HepG2 (cell line): ENCODE measurements at regions not wholly inside any gene's neighbourhood (a gene's known extent, or its start where the extent isn't known, plus 50 kb on each side); places are given as distances from the start of the nearest gene placed in this dataset.

Source experiments
- ATAC-seq: fragments of 200-7000 bp; cut with Tn5 transposase; 3 replicates; pipeline ENCODE4 v1.9.1; 2020; ENCODE audit warnings: mild to moderate bottlenecking, moderate library complexity
- BruUV-seq: library from RNA; stranded (reverse); fragments of 400-500 nt; replicated peaks from 2 replicates; lab custom pipeline; 2021; lab: Mats Ljungman, UMichigan
- CTCF ChIA-PET: fragments of 300-600 bp; formaldehyde crosslinking; extraction: SDS; loops from one replicate; lab custom pipeline; 2021; ENCODE audit warnings: low total read pairs, inconsistent platforms, low intra/inter-chr PET ratio; lab: Yijun Ruan, JAX
- POLR2A ChIA-PET: fragments of 350-600 bp; sonication (Branson Sonifier 250); formaldehyde crosslinking; loops from one replicate; lab custom pipeline; 2020; ENCODE audit warnings: antibody characterized with exemption, inconsistent platforms; lab: Yijun Ruan, JAX
- DNase-seq: peaks from one replicate; pipeline ENCODE4 v3.0.0-alpha.2; 2015; ENCODE audit warnings: low spot score
- FAIRE-seq: peaks from 3 replicates; lab custom pipeline; 2011; peaks lifted over from hg19 to GRCh38; lab: Jason Lieb, UNC
- H2AFZ ChIP-seq: one replicate; pipeline ENCODE4 v1.6.1; 2011; ENCODE audit warnings: low read length, inconsistent platforms
- H3K27ac ChIP-seq: fragments of 300-600 bp; 3 replicates; pipeline ENCODE4 v1.8.0; 2011; ENCODE audit warnings: mixed run types, mild to moderate bottlenecking, mixed read lengths, low read length, inconsistent platforms; ENCODE audit not compliant: insufficient read depth; ENCODE audit errors: extremely low read length
- H3K27me3 ChIP-seq, 2 experiments: fragments of 200-600 bp in 1 of 2; 2 replicates in 1 of 2; 3 replicates in 1 of 2; pipeline versions ENCODE4 v1.6.0 to v1.8.0; 2011; ENCODE audit warnings: low read length in 2 of 2, mild to moderate bottlenecking in 2 of 2, moderate library complexity in 2 of 2, inconsistent platforms in 1 of 2; ENCODE audit not compliant: insufficient read depth in 2 of 2, control insufficient read depth in 1 of 2
- H3K36me3 ChIP-seq, 2 experiments: fragments of 200-600 bp in 1 of 2; replicated peaks in 1 of 2; 2 replicates in 1 of 2; 3 replicates in 1 of 2; pipeline versions ENCODE4 v1.5.1 to v1.8.0; 2011; ENCODE audit warnings: low read length in 2 of 2, inconsistent platforms in 1 of 2; ENCODE audit not compliant: insufficient read depth in 2 of 2, control insufficient read depth in 1 of 2
- H3K4me1 ChIP-seq: 2 replicates; pipeline ENCODE4 v1.5.1; 2012; ENCODE audit warnings: low read length, inconsistent platforms; ENCODE audit not compliant: insufficient read depth
- H3K4me2 ChIP-seq: 2 replicates; pipeline ENCODE4 v1.6.0; 2011; ENCODE audit warnings: low read depth, low read length, inconsistent platforms
- H3K4me3 ChIP-seq, 3 experiments: fragments of 200-600 bp in 1 of 3; sonication (generic), shearing (Covaris generic) in 1 of 3; replicated peaks in 1 of 3; 2 replicates each; pipeline ENCODE4 v1.5.1; 2011 to 2016; ENCODE audit warnings: low read length in 3 of 3, inconsistent platforms in 2 of 3, low read depth in 2 of 3, mild to moderate bottlenecking in 2 of 3, control low read depth in 1 of 3, mixed read lengths in 1 of 3; ENCODE audit not compliant: insufficient read depth in 1 of 3
- H3K79me2 ChIP-seq: one replicate; pipeline ENCODE4 v1.6.1; 2011; ENCODE audit warnings: low read length, inconsistent platforms; ENCODE audit not compliant: insufficient read depth
- H3K9ac ChIP-seq: 2 replicates; pipeline ENCODE4 v1.6.0; 2011; ENCODE audit warnings: mild to moderate bottlenecking, low read depth, low read length, inconsistent platforms; ENCODE audit not compliant: insufficient read depth
- H3K9me3 ChIP-seq: 2 replicates; pipeline ENCODE4 v1.5.1; 2012; ENCODE audit warnings: mild to moderate bottlenecking, low read length
- H4K20me1 ChIP-seq: 2 replicates; pipeline ENCODE4 v1.6.0; 2011; ENCODE audit warnings: inconsistent platforms, mild to moderate bottlenecking, low read length, moderate library complexity; ENCODE audit not compliant: insufficient read depth
- BCL6 ChIP-seq: IDR thresholded peaks from 2 replicates; pipeline ENCODE4 v1.6.1; 2016; ENCODE audit warnings: missing genetic modification reagents, missing compliant biosample characterization
- DPF2 ChIP-seq: sonication (generic); formaldehyde crosslinking; IDR thresholded peaks from 2 replicates; pipeline ENCODE4 v1.4.0; 2020; ENCODE audit warnings: mild to moderate bottlenecking, low read depth, missing genetic modification reagents, borderline replicate concordance
- ELF3 ChIP-seq: IDR thresholded peaks from 2 replicates; pipeline ENCODE4 v1.6.1; 2016; ENCODE audit warnings: missing genetic modification reagents, missing compliant biosample characterization
- POLR2G ChIP-seq: fragments of 200-400 bp; formaldehyde crosslinking; IDR thresholded peaks from 2 replicates; pipeline ENCODE4 v1.6.1; 2018; ENCODE audit warnings: mild to moderate bottlenecking, low read depth, low read length, moderate library complexity
- RFXAP ChIP-seq: sonication (generic); formaldehyde crosslinking; IDR thresholded peaks from 2 replicates; pipeline ENCODE4 v1.4.0; 2020; ENCODE audit warnings: missing genetic modification reagents, borderline replicate concordance
- ZKSCAN8 ChIP-seq: IDR thresholded peaks from 2 replicates; pipeline ENCODE4 v1.6.1; 2016; ENCODE audit warnings: borderline replicate concordance, missing genetic modification reagents, missing compliant biosample characterization
- ZNF121 ChIP-seq: sonication (generic); formaldehyde crosslinking; IDR thresholded peaks from 2 replicates; pipeline ENCODE4 v1.5.0; 2020; ENCODE audit warnings: mild to moderate bottlenecking, missing genetic modification reagents
- ZNF24 ChIP-seq: fragments of 450-650 bp; IDR thresholded peaks from 2 replicates; pipeline ENCODE4 v1.6.1; 2017; ENCODE audit warnings: antibody characterized with exemption, mild to moderate bottlenecking
- ZNF616 ChIP-seq: sonication (generic); formaldehyde crosslinking; IDR thresholded peaks from 2 replicates; pipeline ENCODE4 v1.5.0; 2020; ENCODE audit warnings: low read depth, mild to moderate bottlenecking, missing genetic modification reagents
- ZNF652 ChIP-seq: IDR thresholded peaks from 2 replicates; pipeline ENCODE4 v1.6.1; 2016; ENCODE audit warnings: low read depth, borderline replicate concordance
- ZSCAN29 ChIP-seq: sonication (generic); formaldehyde crosslinking; conservative IDR thresholded peaks from 2 replicates; pipeline ENCODE4 v1.4.0; 2020; ENCODE audit warnings: mild to moderate bottlenecking, missing genetic modification reagents
- WGBS: methylation state at CpG from one replicate; pipeline ENCODE4 v1.1.6; 2017; ENCODE audit warnings: low lambda C conversion rate; 5-methylcytosine and 5-hydroxymethylcytosine counted together
- in situ Hi-C: cut with HindIII; loops from 2 replicates; pipeline ENCODE4 v1.10.0; 2017; ENCODE audit warnings: low pct_unique_long_range_greater_than_20kb; ENCODE audit not compliant: extremely low pct_ligation_motif_present
- intact Hi-C: fragments of 100-400 bp; cut with micrococcal nuclease; formaldehyde crosslinking; loops from one replicate; pipeline ENCODE4 v1.10.0; 2022; ENCODE audit not compliant: unreplicated experiment
- TF ChIP-seq, protein P1 (sequence below): sonication (generic); formaldehyde crosslinking; IDR thresholded peaks from 2 replicates; pipeline ENCODE4 v1.5.0; 2020; ENCODE audit warnings: mild to moderate bottlenecking, missing genetic modification reagents, moderate library complexity
- TF ChIP-seq, protein P2 (sequence below): sonication (generic); formaldehyde crosslinking; conservative IDR thresholded peaks from 2 replicates; pipeline ENCODE4 v1.4.0; 2020; ENCODE audit warnings: missing genetic modification reagents
- TF ChIP-seq, protein P3 (sequence below): IDR thresholded peaks from 2 replicates; pipeline ENCODE4 v1.6.1; 2016; ENCODE audit warnings: mild to moderate bottlenecking
- TF ChIP-seq, protein P4 (sequence below): sonication (generic); formaldehyde crosslinking; IDR thresholded peaks from 2 replicates; pipeline ENCODE4 v1.5.1; 2020; ENCODE audit warnings: mild to moderate bottlenecking, missing genetic modification reagents, borderline replicate concordance

DNA sequence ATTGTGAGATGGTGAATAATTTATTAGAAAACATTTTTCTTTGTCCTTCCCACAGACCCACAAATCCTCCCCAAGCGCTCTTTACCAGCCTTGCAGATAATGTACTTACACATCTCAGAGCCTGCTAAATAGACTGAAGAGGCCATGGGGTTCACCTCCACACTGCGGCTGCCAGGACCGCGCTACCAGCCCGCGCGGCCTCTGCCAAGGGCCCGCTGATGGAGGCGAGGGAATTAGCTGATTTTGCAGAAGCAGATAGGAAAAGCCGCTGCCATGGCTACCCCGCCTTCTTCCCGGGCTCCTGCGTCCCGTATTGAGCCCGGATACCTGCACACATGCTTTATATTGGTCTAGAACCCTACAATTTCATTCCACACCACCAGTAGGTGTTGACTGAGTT, 248.0 kb upstream of the FOXD3 start:
- WGBS = 67% methylated on average over 14 of the region's 15 CpGs
- FAIRE-seq = no peak
- Histone ChIP-seq H2AFZ (no peak overlapping the region), H3K4me3 (no peak overlapping the region), H3K4me1 (no peaks in the 10 kb centered on the region), H3K36me3 (no peaks in the 10 kb centered on the region), H4K20me1 (no peaks in the 10 kb centered on the region), H3K4me2 (no peak overlapping the region), H3K79me2 (no peaks in the 10 kb centered on the region), H3K9ac (no peak overlapping the region), H3K9me3 (peaks cover 3% of the 10 kb centered on the region; the same call in 1 of the 2 replicates), H3K27me3 (peaks cover 2 to 26% of the 10 kb centered on the region in 2 experiments; a peak in 4 of 5 replicates), H3K27ac (no peak overlapping the region)
- no TSS peak for BruUV-seq
- no peak for DNase-seq
- CTCF ChIA-PET = no interaction called here
- POLR2A ChIA-PET = no interaction called here
- intact Hi-C loops = no loop called here
- no peak for ATAC-seq
- in situ Hi-C loops = no loop called here
- no peak for TF ChIP-seq ZSCAN29
- no peak for TF ChIP-seq ZKSCAN8 (CRISPR knock-in tag)
- no peak for TF ChIP-seq ZNF616 (CRISPR knock-in tag)
- TF ChIP-seq, protein P1, sequence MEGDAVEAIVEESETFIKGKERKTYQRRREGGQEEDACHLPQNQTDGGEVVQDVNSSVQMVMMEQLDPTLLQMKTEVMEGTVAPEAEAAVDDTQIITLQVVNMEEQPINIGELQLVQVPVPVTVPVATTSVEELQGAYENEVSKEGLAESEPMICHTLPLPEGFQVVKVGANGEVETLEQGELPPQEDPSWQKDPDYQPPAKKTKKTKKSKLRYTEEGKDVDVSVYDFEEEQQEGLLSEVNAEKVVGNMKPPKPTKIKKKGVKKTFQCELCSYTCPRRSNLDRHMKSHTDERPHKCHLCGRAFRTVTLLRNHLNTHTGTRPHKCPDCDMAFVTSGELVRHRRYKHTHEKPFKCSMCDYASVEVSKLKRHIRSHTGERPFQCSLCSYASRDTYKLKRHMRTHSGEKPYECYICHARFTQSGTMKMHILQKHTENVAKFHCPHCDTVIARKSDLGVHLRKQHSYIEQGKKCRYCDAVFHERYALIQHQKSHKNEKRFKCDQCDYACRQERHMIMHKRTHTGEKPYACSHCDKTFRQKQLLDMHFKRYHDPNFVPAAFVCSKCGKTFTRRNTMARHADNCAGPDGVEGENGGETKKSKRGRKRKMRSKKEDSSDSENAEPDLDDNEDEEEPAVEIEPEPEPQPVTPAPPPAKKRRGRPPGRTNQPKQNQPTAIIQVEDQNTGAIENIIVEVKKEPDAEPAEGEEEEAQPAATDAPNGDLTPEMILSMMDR (CRISPR knock-in tag) = no peak
- TF ChIP-seq, protein P2, sequence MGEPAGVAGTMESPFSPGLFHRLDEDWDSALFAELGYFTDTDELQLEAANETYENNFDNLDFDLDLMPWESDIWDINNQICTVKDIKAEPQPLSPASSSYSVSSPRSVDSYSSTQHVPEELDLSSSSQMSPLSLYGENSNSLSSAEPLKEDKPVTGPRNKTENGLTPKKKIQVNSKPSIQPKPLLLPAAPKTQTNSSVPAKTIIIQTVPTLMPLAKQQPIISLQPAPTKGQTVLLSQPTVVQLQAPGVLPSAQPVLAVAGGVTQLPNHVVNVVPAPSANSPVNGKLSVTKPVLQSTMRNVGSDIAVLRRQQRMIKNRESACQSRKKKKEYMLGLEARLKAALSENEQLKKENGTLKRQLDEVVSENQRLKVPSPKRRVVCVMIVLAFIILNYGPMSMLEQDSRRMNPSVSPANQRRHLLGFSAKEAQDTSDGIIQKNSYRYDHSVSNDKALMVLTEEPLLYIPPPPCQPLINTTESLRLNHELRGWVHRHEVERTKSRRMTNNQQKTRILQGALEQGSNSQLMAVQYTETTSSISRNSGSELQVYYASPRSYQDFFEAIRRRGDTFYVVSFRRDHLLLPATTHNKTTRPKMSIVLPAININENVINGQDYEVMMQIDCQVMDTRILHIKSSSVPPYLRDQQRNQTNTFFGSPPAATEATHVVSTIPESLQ (CRISPR knock-in tag) = no peak
- TF ChIP-seq, protein P3, sequence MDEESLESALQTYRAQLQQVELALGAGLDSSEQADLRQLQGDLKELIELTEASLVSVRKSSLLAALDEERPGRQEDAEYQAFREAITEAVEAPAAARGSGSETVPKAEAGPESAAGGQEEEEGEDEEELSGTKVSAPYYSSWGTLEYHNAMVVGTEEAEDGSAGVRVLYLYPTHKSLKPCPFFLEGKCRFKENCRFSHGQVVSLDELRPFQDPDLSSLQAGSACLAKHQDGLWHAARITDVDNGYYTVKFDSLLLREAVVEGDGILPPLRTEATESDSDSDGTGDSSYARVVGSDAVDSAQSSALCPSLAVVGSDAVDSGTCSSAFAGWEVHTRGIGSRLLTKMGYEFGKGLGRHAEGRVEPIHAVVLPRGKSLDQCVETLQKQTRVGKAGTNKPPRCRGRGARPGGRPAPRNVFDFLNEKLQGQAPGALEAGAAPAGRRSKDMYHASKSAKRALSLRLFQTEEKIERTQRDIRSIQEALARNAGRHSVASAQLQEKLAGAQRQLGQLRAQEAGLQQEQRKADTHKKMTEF = no peak
- no peak for TF ChIP-seq ZNF121 (CRISPR knock-in tag)
- no peak for TF ChIP-seq ZNF24
- TF ChIP-seq RFXAP (CRISPR knock-in tag) = no peak
- no peak for TF ChIP-seq ZNF652 (CRISPR knock-in tag)
- TF ChIP-seq BCL6 (CRISPR knock-in tag) = no peak
- TF ChIP-seq, protein P4, sequence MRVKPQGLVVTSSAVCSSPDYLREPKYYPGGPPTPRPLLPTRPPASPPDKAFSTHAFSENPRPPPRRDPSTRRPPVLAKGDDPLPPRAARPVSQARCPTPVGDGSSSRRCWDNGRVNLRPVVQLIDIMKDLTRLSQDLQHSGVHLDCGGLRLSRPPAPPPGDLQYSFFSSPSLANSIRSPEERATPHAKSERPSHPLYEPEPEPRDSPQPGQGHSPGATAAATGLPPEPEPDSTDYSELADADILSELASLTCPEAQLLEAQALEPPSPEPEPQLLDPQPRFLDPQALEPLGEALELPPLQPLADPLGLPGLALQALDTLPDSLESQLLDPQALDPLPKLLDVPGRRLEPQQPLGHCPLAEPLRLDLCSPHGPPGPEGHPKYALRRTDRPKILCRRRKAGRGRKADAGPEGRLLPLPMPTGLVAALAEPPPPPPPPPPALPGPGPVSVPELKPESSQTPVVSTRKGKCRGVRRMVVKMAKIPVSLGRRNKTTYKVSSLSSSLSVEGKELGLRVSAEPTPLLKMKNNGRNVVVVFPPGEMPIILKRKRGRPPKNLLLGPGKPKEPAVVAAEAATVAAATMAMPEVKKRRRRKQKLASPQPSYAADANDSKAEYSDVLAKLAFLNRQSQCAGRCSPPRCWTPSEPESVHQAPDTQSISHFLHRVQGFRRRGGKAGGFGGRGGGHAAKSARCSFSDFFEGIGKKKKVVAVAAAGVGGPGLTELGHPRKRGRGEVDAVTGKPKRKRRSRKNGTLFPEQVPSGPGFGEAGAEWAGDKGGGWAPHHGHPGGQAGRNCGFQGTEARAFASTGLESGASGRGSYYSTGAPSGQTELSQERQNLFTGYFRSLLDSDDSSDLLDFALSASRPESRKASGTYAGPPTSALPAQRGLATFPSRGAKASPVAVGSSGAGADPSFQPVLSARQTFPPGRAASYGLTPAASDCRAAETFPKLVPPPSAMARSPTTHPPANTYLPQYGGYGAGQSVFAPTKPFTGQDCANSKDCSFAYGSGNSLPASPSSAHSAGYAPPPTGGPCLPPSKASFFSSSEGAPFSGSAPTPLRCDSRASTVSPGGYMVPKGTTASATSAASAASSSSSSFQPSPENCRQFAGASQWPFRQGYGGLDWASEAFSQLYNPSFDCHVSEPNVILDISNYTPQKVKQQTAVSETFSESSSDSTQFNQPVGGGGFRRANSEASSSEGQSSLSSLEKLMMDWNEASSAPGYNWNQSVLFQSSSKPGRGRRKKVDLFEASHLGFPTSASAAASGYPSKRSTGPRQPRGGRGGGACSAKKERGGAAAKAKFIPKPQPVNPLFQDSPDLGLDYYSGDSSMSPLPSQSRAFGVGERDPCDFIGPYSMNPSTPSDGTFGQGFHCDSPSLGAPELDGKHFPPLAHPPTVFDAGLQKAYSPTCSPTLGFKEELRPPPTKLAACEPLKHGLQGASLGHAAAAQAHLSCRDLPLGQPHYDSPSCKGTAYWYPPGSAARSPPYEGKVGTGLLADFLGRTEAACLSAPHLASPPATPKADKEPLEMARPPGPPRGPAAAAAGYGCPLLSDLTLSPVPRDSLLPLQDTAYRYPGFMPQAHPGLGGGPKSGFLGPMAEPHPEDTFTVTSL = no peak
- no peak for TF ChIP-seq DPF2 (CRISPR knock-in tag)
- TF ChIP-seq ELF3 (CRISPR knock-in tag) = no peak
- TF ChIP-seq POLR2G = no peak
